IgD-negative memory B cell (primary cell): ENCODE measurements at regions not wholly inside any gene's neighbourhood (a gene's known extent, or its start where the extent isn't known, plus 50 kb on each side); places are given as distances from the start of the nearest gene placed in this dataset.

Source experiments
- H3K27ac Mint-ChIP-seq, 3 donors: one replicate each; pipeline ENCODE4 v1.8.0; 2020 to 2022; ENCODE audit warnings: mild to moderate bottlenecking in 3 of 3, mixed read lengths in 3 of 3, moderate library complexity in 1 of 3
- H3K27me3 Mint-ChIP-seq: one replicate; pipeline ENCODE4 v1.8.0; 2021; ENCODE audit warnings: mixed read lengths
- H3K36me3 Mint-ChIP-seq: one replicate; pipeline ENCODE4 v1.8.0; 2020; ENCODE audit warnings: mild to moderate bottlenecking, mixed read lengths
- H3K4me1 Mint-ChIP-seq, 3 donors: one replicate each; pipeline ENCODE4 v1.8.0; 2020 to 2022; ENCODE audit warnings: mixed read lengths in 3 of 3, mild to moderate bottlenecking in 1 of 3
- H3K4me3 Mint-ChIP-seq, 4 donors: one replicate each; pipeline ENCODE4 v1.8.0; 2020 to 2022; ENCODE audit warnings: mild to moderate bottlenecking in 4 of 4, mixed read lengths in 4 of 4, moderate library complexity in 3 of 4
- H3K9me3 Mint-ChIP-seq, 3 donors: one replicate each; pipeline ENCODE4 v1.8.0; 2020 to 2021; ENCODE audit warnings: mixed read lengths in 3 of 3, mild to moderate bottlenecking in 1 of 3

- peak overlapping the region in 2 of 4 donors; percentile 45 to 63 for H3K4me3 Mint-ChIP-seq
- no peaks in the 10 kb centered on the region for H3K9me3 Mint-ChIP-seq
- H3K27ac Mint-ChIP-seq, result peak overlapping the region in 2 of 3 donors; percentile 3 to 48
- peaks cover 7% of the 10 kb centered on the region for H3K36me3 Mint-ChIP-seq
- H3K27me3 Mint-ChIP-seq, result peaks cover 1% of the 10 kb centered on the region
- peaks cover 34 to 44% (median 42%) of the 10 kb centered on the region in 3 donors for H3K4me1 Mint-ChIP-seq
Observed at GRCh38 chr15:31236184-31237042, 90.2 kb upstream of the KLF13 start.

DNA sequence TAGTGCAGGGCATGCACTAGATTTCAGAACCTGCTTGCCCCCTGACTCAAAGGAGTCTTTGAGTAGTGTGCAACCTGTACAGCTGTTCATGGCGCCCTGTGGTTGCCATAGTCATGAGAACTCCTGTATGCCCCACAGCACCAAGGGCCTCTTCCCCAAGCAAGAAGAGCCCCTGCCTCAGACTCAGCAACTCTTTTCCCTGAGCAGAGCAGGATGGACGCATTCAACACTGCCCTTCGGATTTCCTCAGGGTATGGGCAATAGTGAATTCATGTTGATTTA, 89.7 kb upstream of the KLF13 start:
- Mint-ChIP-seq H3K27me3 (peaks cover 1% of the 10 kb centered on the region), H3K4me1 (peaks cover 30 to 40% (median 38%) of the 10 kb centered on the region in 3 donors), H3K4me3 (no peak overlapping the region), H3K36me3 (peaks cover 5% of the 10 kb centered on the region), H3K9me3 (no peaks in the 10 kb centered on the region), H3K27ac (no peak overlapping the region)

DNA sequence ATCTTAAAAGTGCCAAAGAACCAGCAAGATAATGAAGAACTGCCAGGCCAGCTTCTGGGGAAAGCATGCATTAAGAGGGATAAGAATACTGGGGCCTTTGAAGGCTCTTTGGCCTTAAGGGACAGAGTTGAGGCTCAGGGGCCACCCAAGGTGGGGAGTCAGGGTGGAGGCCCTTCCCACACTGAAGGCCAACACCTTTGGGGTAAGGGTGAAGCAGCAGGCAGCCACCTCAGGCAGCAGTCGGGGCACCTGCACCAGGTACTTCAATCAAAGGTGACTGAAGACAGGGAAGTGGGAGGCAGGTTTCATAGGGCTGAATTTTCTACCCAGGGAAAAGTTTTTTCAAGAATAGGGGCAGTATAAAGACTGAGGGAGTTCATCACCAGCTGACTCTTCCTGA, 87.7 kb upstream of the KLF13 start:
- peaks cover 24 to 33% (median 29%) of the 10 kb centered on the region in 3 donors for H3K4me1 Mint-ChIP-seq
- H3K9me3 Mint-ChIP-seq, result no peaks in the 10 kb centered on the region
- no peak overlapping the region for H3K4me3 Mint-ChIP-seq
- no peaks in the 10 kb centered on the region for H3K27me3 Mint-ChIP-seq
- H3K27ac Mint-ChIP-seq, result peak overlapping the region in 1 of 3 donors; percentile 54
- H3K36me3 Mint-ChIP-seq, result no peaks in the 10 kb centered on the region

GRCh38 chr15:31239409-31239808, 87.2 kb upstream of the KLF13 start:
- Mint-ChIP-seq H3K9me3 (no peaks in the 10 kb centered on the region), H3K4me1 (peaks cover 22 to 31% (median 29%) of the 10 kb centered on the region in 3 donors), H3K36me3 (no peaks in the 10 kb centered on the region), H3K27ac (peak overlapping the region in 1 of 3 donors; percentile 54), H3K27me3 (no peaks in the 10 kb centered on the region), H3K4me3 (no peak overlapping the region)

GRCh38 chr15:31241888-31242522, 84.6 kb upstream of the KLF13 start:
- no peak overlapping the region for H3K27ac Mint-ChIP-seq
- no peaks in the 10 kb centered on the region for H3K27me3 Mint-ChIP-seq
- no peak overlapping the region for H3K4me3 Mint-ChIP-seq
- H3K9me3 Mint-ChIP-seq, result no peaks in the 10 kb centered on the region
- peaks cover 12 to 17% (median 13%) of the 10 kb centered on the region in 3 donors for H3K4me1 Mint-ChIP-seq
- H3K36me3 Mint-ChIP-seq, result no peaks in the 10 kb centered on the region

- Mint-ChIP-seq H3K4me1 (peaks cover 6 to 8% (median 8%) of the 10 kb centered on the region in 3 donors), H3K27me3 (no peaks in the 10 kb centered on the region), H3K4me3 (no peak overlapping the region), H3K27ac (no peak overlapping the region), H3K9me3 (no peaks in the 10 kb centered on the region), H3K36me3 (no peaks in the 10 kb centered on the region)
Observed at GRCh38 chr15:31243895-31244294, 82.7 kb upstream of the KLF13 start.

- H3K4me3 Mint-ChIP-seq, result no peak overlapping the region
- H3K27ac Mint-ChIP-seq, result no peak overlapping the region
- peaks cover 0 to 2% (median 0%) of the 10 kb centered on the region in 3 donors for H3K4me1 Mint-ChIP-seq
- peaks cover 5% of the 10 kb centered on the region for H3K27me3 Mint-ChIP-seq
- H3K9me3 Mint-ChIP-seq, result no peaks in the 10 kb centered on the region
- no peaks in the 10 kb centered on the region for H3K36me3 Mint-ChIP-seq
Observed at GRCh38 chr15:31245135-31245689, 81.4 kb upstream of the KLF13 start.

GRCh38 chr15:31245756-31246155, 80.9 kb upstream of the KLF13 start:
- Mint-ChIP-seq H3K4me3 (no peak overlapping the region), H3K4me1 (no peaks in the 10 kb centered on the region), H3K27ac (no peak overlapping the region), H3K9me3 (no peaks in the 10 kb centered on the region), H3K27me3 (peaks cover 6% of the 10 kb centered on the region), H3K36me3 (no peaks in the 10 kb centered on the region)

DNA sequence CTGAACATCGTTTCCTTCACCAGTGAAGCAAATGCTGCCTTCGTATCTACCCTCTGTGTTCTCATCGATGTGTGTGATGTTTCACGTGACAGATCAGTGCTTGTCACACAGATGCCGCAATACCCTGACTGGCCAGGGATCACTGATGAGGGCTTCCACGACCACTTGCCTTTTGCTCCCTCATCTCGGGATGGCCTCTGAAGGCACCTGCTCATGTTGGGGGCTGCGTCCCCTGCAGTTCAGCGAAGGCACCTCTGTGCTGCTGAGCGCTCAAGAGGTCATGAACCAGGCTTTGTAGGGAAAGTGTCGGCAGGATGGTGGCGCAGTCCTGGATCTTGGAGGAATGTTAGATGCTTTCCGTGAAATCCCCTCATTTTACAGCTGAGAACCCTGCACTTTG, 79.2 kb upstream of the KLF13 start:
- H3K4me3 Mint-ChIP-seq, result peak overlapping the region in 1 of 4 donors; percentile 25
- H3K36me3 Mint-ChIP-seq, result no peaks in the 10 kb centered on the region
- H3K27ac Mint-ChIP-seq, result no peak overlapping the region
- no peaks in the 10 kb centered on the region for H3K9me3 Mint-ChIP-seq
- peaks cover 6% of the 10 kb centered on the region for H3K27me3 Mint-ChIP-seq
- no peaks in the 10 kb centered on the region for H3K4me1 Mint-ChIP-seq

- Mint-ChIP-seq H3K4me3 (no peak overlapping the region), H3K36me3 (no peaks in the 10 kb centered on the region), H3K9me3 (no peaks in the 10 kb centered on the region), H3K27me3 (peaks cover 6% of the 10 kb centered on the region), H3K27ac (peak overlapping the region in 1 of 3 donors; percentile 19), H3K4me1 (no peaks in the 10 kb centered on the region)
Observed at GRCh38 chr15:31248263-31248662, 78.4 kb upstream of the KLF13 start.

DNA sequence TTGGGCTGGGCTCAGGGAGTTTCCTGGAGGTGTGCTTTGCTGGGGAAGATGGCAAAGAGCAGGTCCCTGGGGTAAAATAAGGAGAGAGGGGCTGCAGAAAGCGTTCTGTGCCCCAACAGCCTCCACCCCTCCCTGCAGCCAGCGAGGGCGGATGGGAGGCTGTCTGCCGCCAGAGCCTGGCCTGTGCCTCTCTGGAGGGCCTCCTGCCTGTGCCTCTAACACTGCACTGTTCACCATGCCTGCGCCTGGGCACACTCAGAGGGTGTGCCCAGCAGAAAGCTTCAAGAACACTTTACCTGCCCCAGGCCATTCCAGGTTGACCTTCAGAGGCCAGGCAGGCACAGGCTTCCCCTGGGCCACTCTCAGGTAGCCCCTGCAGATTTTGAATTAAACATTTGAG, 77.7 kb upstream of the KLF13 start:
- Mint-ChIP-seq H3K27ac (no peak overlapping the region), H3K4me1 (no peaks in the 10 kb centered on the region)

GRCh38 chr15:31250033-31250432, 76.6 kb upstream of the KLF13 start:
- no peak overlapping the region for H3K4me3 Mint-ChIP-seq
- no peaks in the 10 kb centered on the region for H3K36me3 Mint-ChIP-seq
- peaks cover 0 to 1% (median 0%) of the 10 kb centered on the region in 3 donors for H3K9me3 Mint-ChIP-seq
- H3K27me3 Mint-ChIP-seq, result peaks cover 6% of the 10 kb centered on the region
- peaks cover 5 to 8% (median 8%) of the 10 kb centered on the region in 3 donors for H3K4me1 Mint-ChIP-seq
- no peak overlapping the region for H3K27ac Mint-ChIP-seq

More for the DNA sequence above, 77.7 kb upstream of the KLF13 start:
- no peaks in the 10 kb centered on the region for H3K36me3 Mint-ChIP-seq
- H3K9me3 Mint-ChIP-seq, result no peaks in the 10 kb centered on the region
- no peak overlapping the region for H3K4me3 Mint-ChIP-seq
- H3K27me3 Mint-ChIP-seq, result peaks cover 6% of the 10 kb centered on the region

GRCh38 chr15:31251165-31251564, 75.5 kb upstream of the KLF13 start:
- peaks cover 10 to 20% (median 15%) of the 10 kb centered on the region in 3 donors for H3K4me1 Mint-ChIP-seq
- no peak overlapping the region for H3K4me3 Mint-ChIP-seq
- H3K9me3 Mint-ChIP-seq, result peaks cover 0 to 1% (median 0%) of the 10 kb centered on the region in 3 donors
- no peaks in the 10 kb centered on the region for H3K36me3 Mint-ChIP-seq
- H3K27me3 Mint-ChIP-seq, result peaks cover 6% of the 10 kb centered on the region
- H3K27ac Mint-ChIP-seq, result peak overlapping the region in 1 of 3 donors; percentile 35

GRCh38 chr15:31252171-31252785, 74.4 kb upstream of the KLF13 start:
- Mint-ChIP-seq H3K4me3 (no peak overlapping the region), H3K27ac (no peak overlapping the region)

More at GRCh38 chr15:31252171-31252785, 74.4 kb upstream of the KLF13 start:
- Mint-ChIP-seq H3K9me3 (peaks cover 0 to 1% (median 0%) of the 10 kb centered on the region in 3 donors), H3K27me3 (peaks cover 6% of the 10 kb centered on the region), H3K36me3 (no peaks in the 10 kb centered on the region), H3K4me1 (peaks cover 16 to 23% (median 19%) of the 10 kb centered on the region in 3 donors)
